ENCODE measurements at regions not wholly inside any gene's neighbourhood (a gene's known extent, or its start where the extent isn't known, plus 50 kb on each side); places are given as distances from the start of the nearest gene placed in this dataset.

DNA sequence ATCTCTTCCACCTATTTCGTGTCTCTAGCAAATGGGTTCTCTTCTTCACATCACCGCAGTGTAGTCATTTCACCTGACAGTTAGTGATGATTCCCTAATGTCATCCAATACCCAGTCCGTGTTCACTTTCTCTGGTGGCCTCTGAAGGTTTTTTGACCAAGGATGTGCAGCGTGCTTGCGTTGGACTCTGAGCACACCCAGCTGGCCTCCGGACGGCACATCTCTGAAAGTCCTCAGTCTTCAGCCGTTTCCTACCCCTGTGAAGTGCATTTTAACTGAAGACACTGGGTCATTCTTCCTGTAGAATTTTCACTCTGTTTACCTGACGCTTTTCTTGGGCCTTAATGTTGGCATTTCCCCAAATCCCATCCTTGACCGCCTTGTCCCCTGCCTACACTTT, 98.7 kb downstream of the ERMARD start:
- Histone ChIP-seq H3K4me1 (ENCODE audit: insufficient read depth, low read length) (no peaks in the 10 kb centered on the region; the same call in 1 of the 2 replicates), H3K27ac (ENCODE audit: low read depth, low read length) (no peak overlapping the region), H3K27me3 (ENCODE audit: insufficient read depth, low read length) (no peaks in the 10 kb centered on the region), H3K36me3 (ENCODE audit: insufficient read depth, low read length) (no peaks in the 10 kb centered on the region), H3K9ac (ENCODE audit: low read depth, low read length) (no peak overlapping the region), H3K9me3 (ENCODE audit: insufficient read depth, low read depth, low read length) (0 out of 2 replicates have a peak, but pooled peaks cover 1% of the 10 kb centered on the region), H3K4me3 (ENCODE audit: low read length) (no peak overlapping the region)
- 95% methylated on average over 10 of the region's 10 CpGs for WGBS

GRCh38 chr6:169849396-169849795, 98.0 kb downstream of the ERMARD start:
- Histone ChIP-seq H3K4me1 (ENCODE audit: insufficient read depth, low read length) (no peaks in the 10 kb centered on the region; the same call in 1 of the 2 replicates), H3K36me3 (ENCODE audit: insufficient read depth, low read length) (no peaks in the 10 kb centered on the region), H3K9me3 (ENCODE audit: insufficient read depth, low read depth, low read length) (no peaks in the 10 kb centered on the region), H3K27ac (ENCODE audit: low read depth, low read length) (no peak overlapping the region), H3K4me3 (ENCODE audit: low read length) (no peak overlapping the region), H3K27me3 (ENCODE audit: insufficient read depth, low read length) (no peaks in the 10 kb centered on the region), H3K9ac (ENCODE audit: low read depth, low read length) (no peak overlapping the region)
- 95% methylated on average over 14 of the region's 14 CpGs for WGBS

- no peaks in the 10 kb centered on the region for H3K27me3 ChIP-seq (ENCODE audit: insufficient read depth, low read length)
- 95% methylated on average over 13 of the region's 13 CpGs for WGBS
- H3K27ac ChIP-seq (ENCODE audit: low read depth, low read length) = no peak overlapping the region
- H3K9me3 ChIP-seq (ENCODE audit: insufficient read depth, low read depth, low read length) = no peaks in the 10 kb centered on the region
- H3K36me3 ChIP-seq (ENCODE audit: insufficient read depth, low read length) = no peaks in the 10 kb centered on the region
- H3K4me1 ChIP-seq (ENCODE audit: insufficient read depth, low read length) = no peaks in the 10 kb centered on the region; the same call in 1 of the 2 replicates
- H3K4me3 ChIP-seq (ENCODE audit: low read length) = no peak overlapping the region
- no peak overlapping the region for H3K9ac ChIP-seq (ENCODE audit: low read depth, low read length)
Observed at GRCh38 chr6:169848946-169849345, 97.5 kb downstream of the ERMARD start.

GRCh38 chr6:169847901-169848311, 96.5 kb downstream of the ERMARD start:
- Histone ChIP-seq H3K4me3 (ENCODE audit: low read length) (no peak overlapping the region), H3K36me3 (ENCODE audit: insufficient read depth, low read length) (no peaks in the 10 kb centered on the region), H3K4me1 (ENCODE audit: insufficient read depth, low read length) (no peaks in the 10 kb centered on the region; the same call in 1 of the 2 replicates), H3K27me3 (ENCODE audit: insufficient read depth, low read length) (no peaks in the 10 kb centered on the region), H3K9ac (ENCODE audit: low read depth, low read length) (no peak overlapping the region), H3K27ac (ENCODE audit: low read depth, low read length) (no peak overlapping the region), H3K9me3 (ENCODE audit: insufficient read depth, low read depth, low read length) (no peaks in the 10 kb centered on the region)
- WGBS = 95% methylated on average over 8 of the region's 8 CpGs

- Histone ChIP-seq H3K9ac (ENCODE audit: low read depth, low read length) (no peak overlapping the region), H3K36me3 (ENCODE audit: insufficient read depth, low read length) (no peaks in the 10 kb centered on the region), H3K27me3 (ENCODE audit: insufficient read depth, low read length) (no peaks in the 10 kb centered on the region), H3K27ac (ENCODE audit: low read depth, low read length) (no peak overlapping the region), H3K9me3 (ENCODE audit: insufficient read depth, low read depth, low read length) (no peaks in the 10 kb centered on the region), H3K4me3 (ENCODE audit: low read length) (no peak overlapping the region), H3K4me1 (ENCODE audit: insufficient read depth, low read length) (no peaks in the 10 kb centered on the region; the same call in 1 of the 2 replicates)
- 91% methylated on average over 11 of the region's 12 CpGs for WGBS
Observed at GRCh38 chr6:169847141-169847674, 95.8 kb downstream of the ERMARD start.

- Histone ChIP-seq H3K4me1 (ENCODE audit: insufficient read depth, low read length) (no peaks in the 10 kb centered on the region; the same call in 1 of the 2 replicates), H3K27ac (ENCODE audit: low read depth, low read length) (no peak overlapping the region), H3K9me3 (ENCODE audit: insufficient read depth, low read depth, low read length) (no peaks in the 10 kb centered on the region), H3K9ac (ENCODE audit: low read depth, low read length) (no peak overlapping the region), H3K4me3 (ENCODE audit: low read length) (no peak overlapping the region), H3K36me3 (ENCODE audit: insufficient read depth, low read length) (no peaks in the 10 kb centered on the region), H3K27me3 (ENCODE audit: insufficient read depth, low read length) (no peaks in the 10 kb centered on the region)
- WGBS = 96% methylated on average over 17 of the region's 17 CpGs
Observed at GRCh38 chr6:169846286-169847056, 95.0 kb downstream of the ERMARD start.

DNA sequence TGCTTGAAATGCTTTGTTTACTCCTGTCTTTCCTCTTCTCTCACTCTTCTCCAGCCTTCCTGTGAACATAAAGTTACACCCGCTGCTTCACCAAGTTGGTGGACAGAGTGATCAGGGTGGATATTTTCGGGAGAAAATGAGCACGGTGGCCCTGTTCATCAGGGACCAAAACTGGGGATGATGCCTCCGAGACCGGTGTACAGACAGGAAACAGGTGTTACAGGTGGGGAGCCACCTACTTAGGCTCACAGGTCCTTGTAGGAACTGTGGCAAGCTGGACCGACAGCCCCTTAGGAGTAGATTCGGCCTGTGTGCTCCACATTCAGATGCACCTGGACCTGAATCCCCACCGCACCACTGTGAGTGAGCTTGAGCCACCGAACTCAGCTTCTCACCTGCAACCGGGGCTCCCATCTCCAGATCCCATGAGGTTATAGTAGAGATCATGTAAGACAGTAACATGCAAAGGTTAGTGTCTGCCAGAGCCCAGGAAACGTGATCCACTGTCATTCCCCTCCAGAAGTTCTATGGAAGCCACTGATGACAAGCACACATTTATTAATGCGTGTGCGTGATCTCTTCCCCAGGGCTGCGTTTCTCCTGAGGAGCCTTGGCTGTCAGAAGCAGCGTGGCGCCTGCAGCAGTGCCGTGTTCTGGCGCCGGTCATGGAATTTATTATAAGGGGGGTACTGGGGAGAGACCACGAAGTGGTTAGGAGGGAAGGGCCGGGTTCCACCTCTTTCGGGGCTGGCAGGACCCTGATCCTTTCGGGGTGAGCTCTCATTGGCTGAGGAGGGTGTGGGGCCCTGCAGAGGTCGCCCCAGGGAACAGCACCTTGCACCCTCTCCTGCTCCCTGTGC, 94.2 kb downstream of the ERMARD start:
- WGBS = 93% methylated on average over 24 of the region's 24 CpGs
- Histone ChIP-seq H3K27me3 (ENCODE audit: insufficient read depth, low read length) (no peaks in the 10 kb centered on the region), H3K4me1 (ENCODE audit: insufficient read depth, low read length) (no peaks in the 10 kb centered on the region), H3K27ac (ENCODE audit: low read depth, low read length) (no peak overlapping the region), H3K4me3 (ENCODE audit: low read length) (no peak overlapping the region), H3K36me3 (ENCODE audit: insufficient read depth, low read length) (no peaks in the 10 kb centered on the region), H3K9me3 (ENCODE audit: insufficient read depth, low read depth, low read length) (no peaks in the 10 kb centered on the region), H3K9ac (ENCODE audit: low read depth, low read length) (no peak overlapping the region)

DNA sequence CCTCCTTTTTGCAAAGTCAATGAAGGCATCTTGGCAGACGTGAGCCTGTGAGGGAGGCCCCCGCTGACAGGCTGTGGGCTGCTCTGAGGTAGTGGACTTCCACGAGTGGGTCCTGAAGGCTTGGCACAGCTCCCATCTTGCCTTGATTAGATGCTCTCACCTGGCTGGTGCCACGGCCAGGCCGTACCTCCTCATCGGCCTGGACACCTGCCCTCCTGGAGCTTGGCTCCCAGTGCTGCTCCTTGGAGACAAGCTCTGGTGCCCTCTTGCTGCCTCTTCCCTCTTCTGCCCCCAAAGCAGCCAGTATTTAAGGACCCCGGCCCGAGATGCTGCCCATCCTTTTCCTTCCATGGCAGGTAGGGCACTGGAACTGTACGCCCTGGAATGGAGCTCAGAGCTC, 93.5 kb downstream of the ERMARD start:
- no peaks in the 10 kb centered on the region for H3K4me1 ChIP-seq (ENCODE audit: insufficient read depth, low read length)
- no peak overlapping the region for H3K4me3 ChIP-seq (ENCODE audit: low read length)
- no peaks in the 10 kb centered on the region for H3K9me3 ChIP-seq (ENCODE audit: insufficient read depth, low read depth, low read length)
- no peak overlapping the region for H3K27ac ChIP-seq (ENCODE audit: low read depth, low read length)
- WGBS = 94% methylated on average over 9 of the region's 9 CpGs
- H3K9ac ChIP-seq (ENCODE audit: low read depth, low read length) = no peak overlapping the region
- no peaks in the 10 kb centered on the region for H3K27me3 ChIP-seq (ENCODE audit: insufficient read depth, low read length)
- no peaks in the 10 kb centered on the region for H3K36me3 ChIP-seq (ENCODE audit: insufficient read depth, low read length)

DNA sequence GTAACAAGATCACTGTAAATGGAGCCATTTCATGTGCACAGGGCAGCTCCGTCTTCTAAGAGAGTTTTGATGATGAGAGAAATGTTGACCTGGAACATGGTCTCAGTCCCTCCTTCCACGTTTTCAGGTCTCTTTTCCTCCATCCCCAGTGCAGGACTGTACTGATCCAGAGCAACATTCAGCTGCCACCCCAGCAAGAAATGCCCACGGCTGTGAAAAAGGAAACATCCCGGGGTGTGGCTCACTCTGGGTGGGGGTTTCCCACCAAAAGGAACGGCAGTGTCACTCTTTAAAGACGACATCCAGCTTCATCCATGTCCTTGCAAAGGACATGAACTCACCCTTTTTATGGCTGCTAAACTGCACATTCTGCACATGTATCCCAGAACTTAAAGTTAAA, 92.6 kb downstream of the ERMARD start:
- Histone ChIP-seq H3K4me1 (ENCODE audit: insufficient read depth, low read length) (no peaks in the 10 kb centered on the region), H3K27me3 (ENCODE audit: insufficient read depth, low read length) (no peaks in the 10 kb centered on the region), H3K36me3 (ENCODE audit: insufficient read depth, low read length) (no peaks in the 10 kb centered on the region), H3K27ac (ENCODE audit: low read depth, low read length) (no peak overlapping the region), H3K9ac (ENCODE audit: low read depth, low read length) (no peak overlapping the region), H3K9me3 (ENCODE audit: insufficient read depth, low read depth, low read length) (no peaks in the 10 kb centered on the region), H3K4me3 (ENCODE audit: low read length) (no peak overlapping the region)
- WGBS = 88% methylated on average over 6 of the region's 6 CpGs

GRCh38 chr6:169843110-169843509, 91.7 kb downstream of the ERMARD start:
- WGBS = 92% methylated on average over 5 of the region's 5 CpGs
- no peak overlapping the region for H3K9ac ChIP-seq (ENCODE audit: low read depth, low read length)
- H3K4me1 ChIP-seq (ENCODE audit: insufficient read depth, low read length) = no peaks in the 10 kb centered on the region
- H3K9me3 ChIP-seq (ENCODE audit: insufficient read depth, low read depth, low read length) = no peaks in the 10 kb centered on the region
- H3K4me3 ChIP-seq (ENCODE audit: low read length) = no peak overlapping the region
- no peak overlapping the region for H3K27ac ChIP-seq (ENCODE audit: low read depth, low read length)
- H3K36me3 ChIP-seq (ENCODE audit: insufficient read depth, low read length) = no peaks in the 10 kb centered on the region
- no peaks in the 10 kb centered on the region for H3K27me3 ChIP-seq (ENCODE audit: insufficient read depth, low read length)

All from HUES64 (cell line).